Eye (tissue), 1 donor: ENCODE measurements at regions not wholly inside any gene's neighbourhood (a gene's known extent, or its start where the extent isn't known, plus 50 kb on each side); places are given as distances from the start of the nearest gene placed in this dataset.
A peak's percentile ranks its signal among the peaks of the same experiment; 100 is the strongest.
"Not testable (repeated sequence)": the region's sequence is repeated elsewhere in the genome, so short reads cannot be mapped to it uniquely, and the experiment has no call there.

Experiments used
- DNase-seq: peaks from one replicate; pipeline ENCODE4 v3.0.0-alpha.2; 2015

DNA sequence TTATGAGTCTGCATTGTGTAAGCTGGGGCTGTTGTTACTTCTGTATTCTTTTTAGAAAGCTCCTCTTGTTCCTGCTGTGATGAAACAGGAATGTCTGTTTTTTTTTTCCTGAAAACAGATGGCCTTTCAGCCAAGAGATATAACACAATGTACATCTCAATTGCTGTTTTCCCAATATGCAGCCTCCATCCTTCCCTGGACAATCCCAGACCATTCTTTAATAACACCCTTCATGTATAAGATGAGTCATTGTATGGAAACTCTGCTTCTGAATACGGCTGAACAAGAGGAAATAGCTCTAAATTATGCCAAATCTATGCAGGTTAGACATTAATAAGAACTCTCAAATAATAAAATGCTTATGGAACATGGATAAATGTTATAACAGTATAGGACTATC is 60.2 kb upstream of the LRRC4C start:
- no peak for DNase-seq

DNA sequence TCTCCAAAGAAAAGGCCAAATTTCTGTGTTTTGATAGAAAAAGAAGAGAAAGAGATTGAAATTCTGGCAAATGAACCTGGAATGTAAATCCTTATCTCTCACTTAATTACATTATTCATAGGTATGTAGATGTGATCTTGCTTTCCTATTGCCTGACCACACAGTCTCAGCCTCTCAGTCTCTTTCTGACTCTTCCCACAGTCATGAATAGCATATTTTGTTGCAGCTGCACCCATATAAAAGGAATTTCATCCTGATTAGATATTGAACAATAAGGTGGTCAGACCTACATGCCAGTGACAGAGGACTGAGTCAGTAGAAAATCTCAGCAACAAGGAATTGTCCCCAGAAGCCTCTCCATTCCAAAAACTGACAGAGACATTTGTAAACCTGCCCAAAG is 62.9 kb upstream of the LRRC4C start:
- no peak for DNase-seq

DNA sequence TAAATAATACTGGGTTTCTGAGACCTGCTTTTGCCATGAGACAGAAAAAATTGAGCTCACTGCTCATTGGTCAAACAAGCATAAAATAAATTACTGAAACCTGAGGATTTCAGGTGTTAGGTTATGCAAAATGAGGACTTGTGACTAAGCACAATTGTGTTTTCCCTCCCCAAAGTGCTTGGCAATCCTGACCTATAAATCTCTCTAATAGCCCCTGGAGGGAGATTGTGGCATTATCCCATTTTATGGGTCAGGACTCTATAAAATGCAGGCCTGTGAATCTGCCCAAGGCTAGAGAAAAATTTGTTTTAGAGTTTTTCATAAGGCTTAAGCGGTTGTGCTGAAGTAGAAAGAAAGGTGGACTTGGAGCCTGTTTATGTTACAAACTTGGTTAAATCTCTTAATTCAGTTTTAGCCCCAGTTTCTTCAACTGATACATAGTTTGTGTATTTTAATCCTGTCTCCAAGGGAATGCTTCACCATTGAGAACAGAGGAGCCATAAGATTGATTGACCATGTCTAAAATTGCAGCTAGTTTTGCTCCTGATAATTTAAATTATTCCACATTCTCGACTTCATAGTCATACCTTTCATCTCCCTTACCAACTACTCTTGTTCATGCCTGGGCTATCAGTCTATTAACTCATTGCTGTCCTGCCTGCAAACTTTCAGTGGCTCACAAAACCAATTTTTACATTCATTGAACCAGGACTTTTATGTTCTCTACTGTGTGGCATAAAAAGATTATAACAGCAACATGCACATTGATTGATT is 63.6 kb upstream of the LRRC4C start:
- no peak for DNase-seq

DNA sequence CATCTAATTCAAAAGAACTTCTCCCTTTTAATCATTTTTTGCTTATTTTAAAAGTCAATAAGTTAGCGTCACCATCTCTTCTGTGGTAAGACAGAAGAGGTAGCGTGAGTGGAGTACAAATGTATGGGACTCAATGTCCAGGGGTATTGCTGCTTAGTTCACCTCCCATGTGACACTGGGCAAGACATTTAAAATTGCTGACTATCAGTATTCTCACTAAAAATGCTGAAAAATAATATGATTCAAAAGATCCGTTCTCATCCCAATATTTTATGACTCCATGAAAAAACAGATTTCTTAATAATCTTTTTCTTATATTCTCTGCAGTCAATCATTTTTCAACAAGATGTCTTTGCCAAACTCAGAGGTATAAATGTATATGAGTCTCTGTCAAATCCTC is 68.1 kb upstream of the LRRC4C start:
- DNase-seq = no peak

DNA sequence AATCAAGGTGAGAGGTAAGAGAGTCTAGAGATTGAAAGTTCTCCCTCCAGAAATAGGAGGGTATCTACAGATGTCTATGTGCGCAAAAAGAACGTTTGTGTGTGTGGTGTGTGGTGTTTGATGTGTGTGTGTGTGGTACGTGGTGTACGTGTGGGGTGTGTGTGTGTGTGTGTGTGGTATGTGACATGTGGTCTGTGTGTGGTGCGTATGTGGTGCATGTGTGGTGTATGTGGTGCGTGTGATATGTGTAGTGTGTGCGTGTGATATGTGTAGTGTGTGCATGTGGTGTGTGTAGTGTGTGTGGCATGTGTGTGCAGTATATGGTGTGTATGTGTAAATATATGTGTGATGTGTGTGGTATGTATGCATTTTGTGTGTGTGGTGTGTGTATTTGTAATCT is 73.0 kb upstream of the LRRC4C start:
- DNase-seq = no peak

DNA sequence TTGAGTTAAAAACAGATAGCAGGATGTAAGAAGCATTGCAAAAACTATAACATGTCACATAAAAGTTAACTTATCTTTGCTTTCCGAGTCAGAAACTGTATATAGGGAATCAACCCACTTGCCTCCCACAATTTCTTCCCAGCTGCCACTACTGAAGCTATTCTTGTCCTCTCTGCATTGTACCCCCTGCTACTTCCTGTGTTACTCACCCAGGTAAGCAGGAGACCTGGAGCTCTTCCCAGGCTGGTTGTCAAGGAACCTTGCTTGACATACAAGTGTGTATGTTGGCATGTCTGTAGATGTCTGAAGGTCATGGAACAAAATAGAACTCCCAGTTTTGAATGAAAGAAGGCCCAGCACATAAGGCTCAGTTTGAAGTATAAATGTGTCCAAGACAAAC is 74.3 kb upstream of the LRRC4C start:
- DNase-seq = no peak

DNA sequence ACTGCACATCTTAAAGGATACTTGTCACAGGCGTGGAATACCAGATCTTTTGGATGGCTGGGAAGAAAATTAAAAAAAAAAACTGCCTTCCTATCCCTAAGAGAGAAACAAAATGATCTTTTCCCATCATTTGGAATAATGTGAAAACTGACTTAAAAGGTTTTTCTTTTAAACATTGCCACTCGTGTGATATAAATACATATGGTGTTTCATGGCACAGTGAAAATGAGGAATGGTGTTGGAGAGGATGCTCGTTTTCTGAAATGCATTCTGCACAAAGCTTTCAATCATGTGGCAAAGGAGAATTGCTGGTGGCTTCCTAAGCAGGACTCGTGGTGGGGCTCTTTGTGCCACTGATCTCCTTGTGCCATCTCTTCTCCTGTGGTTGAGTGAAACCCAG is 74.9 kb upstream of the LRRC4C start:
- no peak for DNase-seq

DNA sequence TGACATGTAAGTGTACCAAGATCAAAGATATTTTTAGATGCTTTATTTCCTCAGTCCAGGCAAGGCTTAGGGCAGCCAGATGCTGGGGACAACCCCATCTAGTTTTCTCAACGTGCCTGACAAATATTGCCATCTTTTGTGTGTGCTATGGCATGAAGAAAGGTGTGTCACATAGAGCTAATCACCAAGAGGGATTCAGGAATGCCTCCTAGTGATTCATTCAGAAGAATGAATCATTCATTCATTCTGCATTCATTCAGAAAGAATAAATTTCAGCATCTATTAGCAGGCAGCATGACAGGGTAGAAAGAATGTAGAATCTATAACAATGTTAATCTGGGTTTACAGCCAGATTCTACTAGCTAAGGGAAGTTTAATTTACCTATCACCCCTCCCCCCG is 75.4 kb upstream of the LRRC4C start:
- no peak for DNase-seq

DNA sequence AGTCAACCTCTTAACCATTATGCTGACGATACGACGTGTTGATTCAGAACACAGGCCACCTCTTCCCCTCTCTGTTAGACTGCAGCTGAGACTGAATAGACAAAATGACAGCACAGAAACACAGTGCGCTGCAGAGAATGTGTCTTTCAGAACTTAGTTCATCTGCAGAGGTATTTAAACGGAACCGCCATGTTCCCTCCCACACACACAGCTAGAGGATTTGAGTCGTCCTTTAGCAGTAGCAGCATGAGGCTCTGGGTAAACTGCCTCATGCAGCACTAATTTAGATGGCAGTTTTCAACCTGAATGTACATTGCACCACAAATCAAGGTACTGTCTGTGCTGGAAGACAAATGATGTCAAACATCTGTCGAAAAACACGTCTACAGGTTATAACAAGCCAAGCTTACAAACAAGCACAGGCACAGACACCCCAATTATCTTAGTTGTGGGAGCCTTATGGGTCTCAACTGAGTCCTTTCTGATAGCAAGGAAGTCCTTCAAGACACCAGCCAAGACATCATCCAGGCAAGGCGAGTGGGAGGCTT is 76.6 kb upstream of the LRRC4C start:
- DNase-seq = no peak

DNA sequence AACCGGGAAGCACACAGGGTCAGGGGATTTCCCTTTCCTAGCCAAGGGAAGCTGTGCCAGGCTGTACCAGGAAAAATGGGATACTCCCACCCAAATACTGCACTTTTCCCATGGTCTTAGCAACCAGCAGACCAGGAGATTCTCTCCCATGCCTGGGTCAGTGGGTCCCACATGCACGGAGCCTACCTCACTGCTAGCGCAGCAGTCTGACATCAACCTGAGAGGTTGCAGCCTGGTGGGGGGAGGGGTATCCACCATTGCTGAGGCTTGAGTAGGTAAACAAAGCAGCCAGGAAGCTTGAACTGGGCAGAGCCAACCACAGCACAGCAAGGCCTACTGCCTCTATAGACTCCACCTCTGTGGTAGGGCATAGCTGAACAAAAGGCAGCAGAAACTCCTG is 85.5 kb upstream of the LRRC4C start:
- not testable (repeated sequence) for DNase-seq

DNA sequence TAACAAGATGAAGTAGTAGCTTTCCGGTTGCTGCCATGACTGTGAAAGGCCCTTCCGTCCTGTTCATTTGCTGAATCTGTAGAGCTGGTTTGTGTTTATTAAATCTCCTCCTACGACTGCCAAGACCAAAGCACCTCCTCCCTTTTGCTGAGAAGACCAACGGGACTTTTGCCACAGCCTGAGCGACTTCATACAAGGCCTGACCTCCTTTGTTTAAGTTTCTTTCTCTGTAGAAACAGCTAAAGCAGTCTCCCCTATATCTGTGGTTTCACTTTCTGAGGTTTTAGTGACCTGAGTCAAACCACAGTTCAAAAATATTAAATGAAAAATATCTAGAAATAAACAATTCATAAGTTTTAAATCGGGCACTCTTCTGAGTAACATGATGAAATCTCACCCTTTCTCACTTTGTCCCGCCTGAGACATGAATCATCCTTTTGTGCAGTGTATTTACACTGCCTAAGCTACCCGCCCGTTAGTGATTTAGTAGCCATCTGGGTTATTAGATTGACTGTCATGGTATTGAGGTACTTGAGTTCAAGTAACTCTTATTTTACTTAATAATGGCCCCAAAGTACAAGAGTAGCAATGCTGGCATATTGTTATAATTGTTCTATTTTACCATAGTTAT is 119.1 kb upstream of the LRRC4C start:
- no peak for DNase-seq

DNA sequence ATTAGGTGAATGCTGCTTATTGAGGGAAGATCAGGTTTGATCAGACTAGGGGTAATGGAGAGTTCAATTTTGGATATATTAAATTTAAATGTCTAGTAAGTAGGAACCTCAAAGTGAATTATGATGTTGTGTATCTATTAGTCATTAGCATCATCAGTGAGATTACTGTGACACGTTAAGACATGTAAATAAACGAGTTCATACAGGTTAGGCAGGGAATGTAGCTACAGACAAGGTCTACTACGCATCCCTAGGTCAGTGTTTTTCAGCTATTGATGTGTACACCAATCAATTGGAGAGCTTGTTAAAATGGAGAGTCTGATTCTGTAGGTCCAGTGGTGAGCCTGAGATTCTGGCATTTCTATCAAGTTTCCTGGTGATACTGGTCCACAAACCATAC is 120.1 kb upstream of the LRRC4C start:
- DNase-seq = no peak

DNA sequence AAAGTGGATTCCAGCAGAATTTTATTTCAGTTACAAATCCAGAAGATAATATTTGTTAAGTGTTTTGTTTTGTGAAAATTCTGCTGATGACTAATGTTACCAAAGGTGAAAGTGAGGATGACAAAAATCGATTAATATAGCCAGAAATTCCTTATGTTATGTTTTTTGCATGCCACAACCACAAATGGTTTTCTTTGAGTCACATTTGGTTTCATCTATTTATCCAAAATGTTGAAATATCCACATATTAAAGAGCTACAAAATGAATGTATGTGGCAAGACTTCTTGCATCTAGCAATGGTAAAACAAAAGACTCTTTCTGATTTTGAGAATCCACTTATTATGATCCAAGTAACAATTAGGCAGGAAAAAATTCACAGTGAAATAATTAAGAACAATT is 150.1 kb upstream of the LRRC4C start:
- DNase-seq = no peak

DNA sequence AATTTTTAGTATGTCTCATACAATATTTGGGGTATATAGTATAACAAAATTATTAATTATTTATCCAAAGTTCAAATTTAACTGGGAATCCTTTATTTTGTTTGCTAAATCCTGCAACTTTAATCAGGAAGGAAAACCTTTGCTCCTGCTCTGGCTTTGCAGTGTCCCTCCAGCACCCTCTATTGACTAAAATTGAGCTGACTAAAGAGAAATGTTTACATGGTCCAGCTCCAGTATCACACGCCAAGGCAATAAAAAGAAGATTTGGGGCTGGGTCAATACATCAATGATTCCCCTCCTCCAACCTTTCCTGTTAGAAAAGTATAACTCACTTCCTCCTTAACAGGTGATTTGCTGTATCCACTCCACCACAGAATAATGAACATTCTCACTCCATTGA is 153.0 kb upstream of the LRRC4C start:
- DNase-seq = peak; percentile 27

DNA sequence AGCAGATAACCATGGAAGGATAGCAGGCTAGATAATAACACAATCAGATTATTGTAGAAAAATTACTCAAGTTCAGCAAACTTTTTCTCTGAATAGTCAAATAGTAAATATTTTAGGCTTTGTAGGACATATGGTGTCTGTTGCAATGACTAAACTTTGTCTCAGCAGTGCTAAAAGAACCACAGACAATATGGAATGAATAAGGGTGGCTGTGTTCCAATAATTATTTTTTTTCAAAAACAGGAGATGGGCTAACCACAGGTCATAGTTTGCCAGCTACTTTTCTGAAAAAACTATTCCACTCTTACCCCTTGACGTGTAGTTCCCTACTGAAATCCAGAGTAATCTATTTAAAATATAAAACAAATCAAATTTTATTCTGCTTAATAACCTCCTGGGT is 153.9 kb upstream of the LRRC4C start:
- peak; percentile 10 for DNase-seq

DNA sequence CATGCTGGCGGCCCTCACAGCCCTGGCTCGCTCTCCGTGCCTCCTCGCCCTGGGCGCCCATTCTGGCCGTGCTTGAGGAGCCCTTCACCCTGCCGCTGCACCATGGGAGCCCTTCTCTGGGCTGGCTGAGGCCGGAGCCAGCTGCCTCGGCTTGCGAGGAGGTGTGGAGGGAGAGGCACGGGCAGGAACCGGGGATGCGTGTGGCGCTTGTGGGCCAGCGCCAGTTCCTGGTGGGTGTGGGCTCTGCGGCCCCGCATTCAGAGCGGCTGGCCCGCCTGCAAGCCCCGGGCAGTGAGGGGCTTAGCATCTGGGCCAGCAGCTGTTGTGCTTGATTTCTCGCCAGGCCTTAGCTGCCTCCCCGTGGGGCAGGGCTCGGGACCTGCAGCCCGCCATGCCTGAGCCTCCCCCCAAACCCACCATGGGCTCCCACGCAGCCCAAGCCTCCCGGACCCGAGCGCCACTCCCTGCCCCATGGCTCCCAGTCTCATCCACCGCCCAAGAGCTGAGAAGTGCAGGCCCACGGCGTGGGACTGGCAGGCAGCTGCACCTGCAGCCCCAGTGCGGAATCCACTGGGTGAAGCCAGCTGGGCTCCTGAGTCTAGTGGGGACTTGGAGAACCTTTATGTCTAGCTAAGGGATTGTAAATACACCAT is 163.4 kb upstream of the LRRC4C start:
- no peak for DNase-seq

DNA sequence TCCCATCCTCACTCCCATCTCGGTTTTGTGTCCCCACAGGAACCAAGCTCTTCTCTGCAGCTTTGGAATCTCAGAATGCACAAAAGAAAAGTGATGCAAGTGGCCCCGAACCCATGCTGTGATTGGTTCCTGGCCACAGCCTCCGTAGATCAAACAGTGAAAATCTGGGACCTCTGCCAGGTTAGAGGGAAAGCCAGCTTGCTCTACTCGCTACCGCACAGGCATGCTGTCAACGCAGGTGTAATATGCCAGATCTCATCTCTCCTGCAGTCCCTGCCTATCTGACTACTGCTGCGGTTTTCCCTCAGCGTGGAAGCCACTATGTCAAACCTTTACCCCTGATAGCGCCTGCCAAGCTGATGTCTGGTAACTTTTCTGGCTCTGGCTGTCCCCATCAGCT is 200.5 kb upstream of the LRRC4C start:
- no peak for DNase-seq

DNA sequence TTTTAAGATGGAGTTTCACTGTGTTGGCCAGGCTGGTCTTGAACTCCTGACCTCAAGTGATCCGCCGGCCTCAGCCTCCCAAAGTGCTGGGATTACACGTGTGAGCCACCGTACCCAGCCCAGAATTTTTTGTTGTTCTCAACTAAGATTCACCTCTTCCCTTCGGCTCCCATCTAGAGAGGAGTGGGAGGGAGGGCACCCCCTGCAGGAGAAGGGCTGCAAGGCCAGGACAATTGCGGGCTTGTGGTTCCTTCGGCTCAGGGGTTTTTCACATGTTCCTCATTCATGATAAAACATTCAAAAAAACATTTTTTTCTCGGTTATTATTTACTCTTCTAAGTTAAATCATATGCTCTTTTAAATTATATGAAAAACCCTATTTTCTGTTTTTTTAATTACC is 201.1 kb upstream of the LRRC4C start:
- no peak for DNase-seq

DNA sequence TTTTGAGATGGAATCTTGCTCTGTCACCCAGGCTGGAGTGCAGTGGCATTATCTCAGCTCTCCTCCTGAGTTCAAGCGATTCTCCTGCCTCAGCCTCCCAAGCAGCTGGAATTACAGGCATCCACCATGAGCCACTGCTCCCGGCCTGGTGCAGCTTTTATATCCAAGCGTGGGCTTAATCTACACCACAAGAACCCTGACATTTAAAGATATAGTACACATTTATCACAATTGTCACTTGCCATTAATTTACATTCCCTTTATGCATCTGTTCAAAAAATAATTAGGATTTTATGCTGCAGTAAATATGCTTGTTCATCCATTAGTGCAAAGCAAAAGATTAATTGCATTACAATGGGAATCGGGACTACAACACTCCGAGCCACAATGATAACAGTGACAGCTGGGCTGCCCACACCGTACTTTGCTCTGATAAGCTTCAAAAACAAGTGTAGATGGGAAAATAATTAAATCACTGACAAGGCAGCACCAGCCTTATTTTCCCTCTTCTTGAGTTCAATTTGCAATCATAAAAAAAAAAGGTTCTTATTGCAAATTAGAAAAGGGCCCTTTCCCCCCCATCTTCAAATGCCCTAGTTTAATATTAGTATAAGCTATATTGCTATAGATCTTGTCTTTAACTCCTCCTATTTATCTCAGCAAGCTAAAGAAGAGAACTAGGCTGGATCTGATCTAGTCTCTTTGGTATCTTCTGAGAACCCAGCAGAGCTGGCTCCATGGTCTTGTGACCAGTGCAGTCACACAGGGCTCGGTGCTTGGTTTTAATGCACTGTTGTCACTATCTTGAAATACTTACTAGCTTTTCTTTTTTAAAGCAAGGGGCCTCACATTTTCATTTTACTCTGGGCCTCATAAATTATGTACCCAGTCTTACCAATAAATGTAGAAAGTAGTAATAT is 206.2 kb upstream of the LRRC4C start:
- DNase-seq = peak; percentile 32

DNA sequence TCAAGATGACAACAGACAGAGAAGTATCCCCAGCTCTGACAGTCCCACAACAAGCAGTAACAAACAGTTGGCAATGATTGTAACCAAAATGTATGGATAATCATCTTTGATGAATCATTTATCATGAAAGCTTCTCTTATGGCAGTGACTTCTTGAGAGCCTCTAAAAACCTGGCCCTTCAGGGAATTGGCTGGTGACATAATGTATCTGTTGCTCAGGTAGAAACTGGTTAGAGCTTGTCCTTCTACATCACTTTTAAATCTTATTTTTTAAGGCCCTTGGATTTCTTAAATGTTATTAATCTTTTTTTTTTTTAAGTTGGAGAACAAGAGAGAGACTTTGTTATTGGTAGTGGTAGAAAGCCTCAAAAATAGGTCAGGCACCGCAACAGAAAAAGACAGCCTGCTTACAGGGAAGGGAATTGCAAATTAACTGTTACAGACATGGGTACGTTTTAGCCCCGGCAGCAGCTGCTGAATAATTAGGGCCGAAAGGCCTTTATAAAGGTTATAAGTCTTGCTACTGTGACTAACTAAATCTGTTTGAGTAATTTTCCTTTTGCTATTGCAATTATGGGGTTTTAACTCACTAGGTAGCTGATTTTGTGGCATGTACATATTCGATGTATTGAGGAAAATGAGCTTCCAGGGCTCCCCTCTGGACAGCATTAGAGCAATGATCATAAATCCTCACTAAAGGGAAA is 207.7 kb upstream of the LRRC4C start:
- peak; percentile 72 for DNase-seq

DNA sequence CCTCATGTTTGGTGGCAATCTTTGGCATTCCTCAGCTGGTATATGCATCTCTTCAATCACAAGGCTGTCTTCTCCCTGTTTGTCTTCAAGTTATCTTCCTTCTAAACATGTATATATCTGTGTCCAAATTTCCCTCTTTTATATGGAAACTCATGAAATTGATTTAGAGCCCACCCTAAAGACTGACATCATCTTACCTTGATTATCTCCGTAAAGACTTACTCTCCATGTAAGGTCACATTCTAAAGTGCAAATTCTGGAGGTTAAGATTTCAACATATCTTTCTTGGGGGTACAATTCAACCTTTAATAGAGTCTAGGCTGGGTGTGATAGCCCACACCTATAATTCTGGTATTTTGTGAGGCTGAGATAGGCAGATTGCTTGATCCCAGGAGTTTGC is 215.8 kb upstream of the LRRC4C start:
- no peak for DNase-seq

DNA sequence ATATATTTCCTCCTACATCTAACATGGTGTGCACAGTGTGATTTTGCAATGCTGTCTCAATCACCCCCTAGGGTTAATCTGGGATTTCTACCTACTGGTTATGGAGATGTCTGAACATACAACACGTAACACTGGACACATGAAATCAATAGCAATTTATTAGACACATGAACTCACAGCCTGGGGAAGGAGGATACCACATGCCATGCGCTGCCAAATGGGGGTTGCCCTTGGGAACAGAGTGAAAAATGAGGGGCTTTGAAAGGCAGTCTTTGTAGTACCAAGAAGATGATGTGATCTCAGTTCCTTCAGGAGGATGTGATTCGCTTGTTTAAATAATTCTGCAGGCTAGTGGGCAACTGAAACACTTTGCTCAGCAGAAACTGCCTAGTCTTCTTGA is 253.6 kb upstream of the LRRC4C start:
- DNase-seq = no peak
